Progenitor cell of endocrine pancreas (in vitro differentiated cells): ENCODE measurements at regions not wholly inside any gene's neighbourhood (a gene's known extent, or its start where the extent isn't known, plus 50 kb on each side); places are given as distances from the start of the nearest gene placed in this dataset.

ENCODE experiments used
- DNase-seq: peaks from one replicate; pipeline ENCODE4 v3.0.0; 2021; ENCODE audit warnings: low spot score; ENCODE audit not compliant: unreplicated experiment
- H3K27ac Mint-ChIP-seq: 2 replicates; pipeline ENCODE4 v1.8.0; 2021; ENCODE audit warnings: mild to moderate bottlenecking, moderate library complexity, mixed read lengths
- H3K27me3 Mint-ChIP-seq: 2 replicates; pipeline ENCODE4 v1.8.0; 2021; ENCODE audit warnings: mixed read lengths
- H3K36me3 Mint-ChIP-seq: 2 replicates; pipeline ENCODE4 v1.8.0; 2022; ENCODE audit warnings: mixed read lengths; ENCODE audit not compliant: insufficient read depth
- H3K4me1 Mint-ChIP-seq: 2 replicates; pipeline ENCODE4 v1.8.0; 2021; ENCODE audit warnings: low read depth, mixed read lengths
- H3K4me3 Mint-ChIP-seq: 2 replicates; pipeline ENCODE4 v1.8.0; 2021; ENCODE audit warnings: low read depth, mild to moderate bottlenecking, moderate library complexity, mixed read lengths
- H3K9me3 Mint-ChIP-seq: 2 replicates; pipeline ENCODE4 v1.8.0; 2021; ENCODE audit warnings: low read depth, mixed read lengths
- TF ChIP-seq, protein P1 (sequence below): fragments of 200-600 bp; sonication (generic); IDR thresholded peaks from one replicate; pipeline ENCODE4 v1.5.0; 2021; ENCODE audit warnings: antibody characterized with exemption, mild to moderate bottlenecking; ENCODE audit not compliant: unreplicated experiment

DNA sequence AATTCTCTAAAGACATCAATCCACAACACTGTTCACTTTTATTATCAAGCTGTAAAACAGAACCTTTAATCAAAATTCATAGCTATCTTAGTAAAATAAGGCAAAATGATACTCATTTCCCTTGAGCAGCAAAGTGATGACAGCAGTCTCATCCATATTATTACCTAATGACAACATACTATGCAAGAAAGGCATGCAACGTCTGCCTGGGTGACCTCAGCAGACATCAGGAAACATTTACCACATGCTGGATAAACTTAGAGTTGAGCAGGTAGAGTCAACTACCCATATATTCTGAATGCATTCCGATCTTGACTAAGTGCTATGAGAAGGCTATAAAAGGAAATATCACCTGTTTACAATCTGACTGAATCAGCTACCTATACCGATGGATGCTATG lies 145.1 kb downstream of the SIPA1L2 start:
- H3K27me3 Mint-ChIP-seq = no peaks in the 10 kb centered on the region
- no peak for DNase-seq
- no peaks in the 10 kb centered on the region for H3K9me3 Mint-ChIP-seq
- H3K27ac Mint-ChIP-seq = no peak overlapping the region
- peaks cover 20% of the 10 kb centered on the region for H3K36me3 Mint-ChIP-seq
- TF ChIP-seq, protein P1, sequence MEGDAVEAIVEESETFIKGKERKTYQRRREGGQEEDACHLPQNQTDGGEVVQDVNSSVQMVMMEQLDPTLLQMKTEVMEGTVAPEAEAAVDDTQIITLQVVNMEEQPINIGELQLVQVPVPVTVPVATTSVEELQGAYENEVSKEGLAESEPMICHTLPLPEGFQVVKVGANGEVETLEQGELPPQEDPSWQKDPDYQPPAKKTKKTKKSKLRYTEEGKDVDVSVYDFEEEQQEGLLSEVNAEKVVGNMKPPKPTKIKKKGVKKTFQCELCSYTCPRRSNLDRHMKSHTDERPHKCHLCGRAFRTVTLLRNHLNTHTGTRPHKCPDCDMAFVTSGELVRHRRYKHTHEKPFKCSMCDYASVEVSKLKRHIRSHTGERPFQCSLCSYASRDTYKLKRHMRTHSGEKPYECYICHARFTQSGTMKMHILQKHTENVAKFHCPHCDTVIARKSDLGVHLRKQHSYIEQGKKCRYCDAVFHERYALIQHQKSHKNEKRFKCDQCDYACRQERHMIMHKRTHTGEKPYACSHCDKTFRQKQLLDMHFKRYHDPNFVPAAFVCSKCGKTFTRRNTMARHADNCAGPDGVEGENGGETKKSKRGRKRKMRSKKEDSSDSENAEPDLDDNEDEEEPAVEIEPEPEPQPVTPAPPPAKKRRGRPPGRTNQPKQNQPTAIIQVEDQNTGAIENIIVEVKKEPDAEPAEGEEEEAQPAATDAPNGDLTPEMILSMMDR = no peak
- H3K4me1 Mint-ChIP-seq = peaks cover 2% of the 10 kb centered on the region
- no peak overlapping the region for H3K4me3 Mint-ChIP-seq

DNA sequence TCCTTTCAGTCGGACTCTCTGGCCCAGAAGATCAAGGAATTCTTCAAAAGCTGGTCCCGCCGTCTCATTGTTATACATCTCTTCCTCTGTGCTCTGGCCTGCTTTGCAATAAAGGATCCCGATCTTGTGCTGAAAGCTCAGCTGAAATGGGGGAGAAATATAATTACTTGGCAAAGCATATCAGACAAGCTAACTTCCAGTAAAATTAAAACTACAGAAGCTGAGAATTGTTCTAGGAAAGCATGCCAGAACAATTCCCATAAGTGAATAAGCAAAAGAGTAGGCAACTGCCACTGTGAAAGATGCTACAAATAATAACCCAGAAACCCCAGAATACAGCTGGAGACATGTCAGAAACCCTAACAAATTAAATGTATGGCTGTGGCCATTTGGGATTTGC lies 146.1 kb downstream of the SIPA1L2 start:
- Mint-ChIP-seq H3K27ac (no peak overlapping the region), H3K4me1 (no peaks in the 10 kb centered on the region), H3K36me3 (peaks cover 21% of the 10 kb centered on the region), H3K9me3 (no peaks in the 10 kb centered on the region), H3K4me3 (no peak overlapping the region), H3K27me3 (no peaks in the 10 kb centered on the region)
- TF ChIP-seq, protein P1 = no peak
- DNase-seq = no peak

DNA sequence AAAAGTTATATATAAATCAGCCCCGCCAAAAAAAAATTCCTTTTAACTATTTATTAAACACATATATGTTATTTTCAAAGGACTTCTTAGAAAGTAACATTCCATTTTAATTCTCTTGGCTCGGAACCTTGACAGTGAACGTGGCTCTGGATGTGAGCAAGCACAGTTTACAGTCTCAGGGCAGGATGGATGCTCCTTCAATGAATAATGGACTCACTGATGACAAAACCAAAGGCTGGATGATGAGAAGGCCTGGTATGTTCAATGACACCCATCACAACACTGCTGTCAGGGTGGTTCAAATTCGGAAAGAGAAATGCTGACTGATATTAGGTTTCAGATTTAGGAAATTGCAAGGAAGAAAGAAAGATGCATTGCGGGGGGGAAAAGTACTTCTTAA lies 148.8 kb downstream of the SIPA1L2 start:
- Mint-ChIP-seq H3K27me3 (no peaks in the 10 kb centered on the region), H3K4me3 (no peak overlapping the region), H3K4me1 (no peaks in the 10 kb centered on the region), H3K27ac (no peak overlapping the region), H3K36me3 (peaks cover 28% of the 10 kb centered on the region), H3K9me3 (no peaks in the 10 kb centered on the region)
- no peak for DNase-seq
- TF ChIP-seq, protein P1 = no peak

DNA sequence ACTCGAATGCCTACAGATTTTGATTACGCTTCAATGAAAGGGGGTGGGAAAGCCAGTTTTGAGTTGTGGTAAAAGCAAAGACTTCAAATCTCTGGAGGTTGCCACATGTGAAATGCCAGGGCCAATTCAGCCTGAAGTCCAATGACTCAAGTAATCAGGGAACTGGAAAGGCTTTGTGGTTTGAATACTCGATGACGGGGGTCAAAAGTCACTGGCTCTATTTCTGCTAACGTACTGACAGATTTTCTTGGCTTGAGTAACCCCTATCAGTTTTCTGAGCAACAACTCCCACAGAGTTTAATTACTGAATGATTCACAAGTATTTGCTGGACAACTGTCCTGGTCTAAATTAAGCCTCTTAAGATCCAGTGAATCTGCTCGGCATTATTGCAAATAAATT lies 152.2 kb downstream of the SIPA1L2 start:
- TF ChIP-seq, protein P1 = no peak
- no peak overlapping the region for H3K4me3 Mint-ChIP-seq
- no peaks in the 10 kb centered on the region for H3K9me3 Mint-ChIP-seq
- no peaks in the 10 kb centered on the region for H3K4me1 Mint-ChIP-seq
- no peaks in the 10 kb centered on the region for H3K27me3 Mint-ChIP-seq
- H3K27ac Mint-ChIP-seq = no peak overlapping the region
- no peak for DNase-seq
- peaks cover 24% of the 10 kb centered on the region for H3K36me3 Mint-ChIP-seq

DNA sequence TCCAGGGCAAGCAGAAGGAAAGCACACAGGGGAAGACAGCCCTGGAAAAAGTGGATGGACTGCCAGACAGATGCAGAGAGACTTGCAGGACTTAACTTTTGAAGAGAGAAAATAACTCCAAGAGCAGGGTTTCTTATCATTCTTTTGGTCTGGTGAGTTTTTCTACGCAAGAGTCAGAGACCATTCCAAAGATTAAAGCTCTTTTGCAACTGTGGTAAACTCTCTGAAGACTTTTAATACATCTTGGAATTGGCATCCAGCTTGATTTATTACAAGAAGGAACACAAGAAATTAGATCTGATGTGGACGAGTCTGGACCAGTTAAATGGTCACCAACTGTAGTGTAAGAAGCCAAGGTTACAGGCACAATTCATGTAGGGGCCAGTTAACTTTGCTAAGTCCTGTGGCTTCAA lies 153.4 kb downstream of the SIPA1L2 start:
- no peaks in the 10 kb centered on the region for H3K27me3 Mint-ChIP-seq
- DNase-seq = no peak
- no peaks in the 10 kb centered on the region for H3K4me1 Mint-ChIP-seq
- TF ChIP-seq, protein P1 = no peak
- no peak overlapping the region for H3K4me3 Mint-ChIP-seq
- H3K9me3 Mint-ChIP-seq = no peaks in the 10 kb centered on the region
- H3K27ac Mint-ChIP-seq = no peak overlapping the region
- peaks cover 26% of the 10 kb centered on the region for H3K36me3 Mint-ChIP-seq
